ENCODE measurements at regions not wholly inside any gene's neighbourhood (a gene's known extent, or its start where the extent isn't known, plus 50 kb on each side); places are given as distances from the start of the nearest gene placed in this dataset.
"Not testable (repeated sequence)": the region's sequence is repeated elsewhere in the genome, so short reads cannot be mapped to it uniquely, and the experiment has no call there.

DNA sequence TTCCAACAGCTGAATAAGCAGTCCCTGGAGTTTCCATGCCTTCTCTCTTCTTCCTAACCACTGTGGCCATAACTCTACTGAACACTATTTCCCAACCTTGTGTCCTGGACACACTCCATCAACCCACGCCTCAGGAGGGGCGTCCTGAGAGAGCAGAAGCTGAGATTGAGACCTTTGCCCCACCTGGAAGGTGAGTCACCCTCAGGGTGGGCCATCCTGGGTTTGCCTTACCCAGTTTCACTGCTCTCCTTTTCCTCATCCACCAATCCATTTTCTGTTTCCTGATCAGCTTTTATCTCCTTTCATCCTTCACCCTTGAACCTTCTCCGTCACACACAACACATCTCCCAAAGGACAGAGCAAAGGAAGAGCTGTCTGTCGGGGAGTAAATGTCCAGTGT lies 91.4 kb downstream of the TMEM130 start:
- DNase-seq: no peak

DNA sequence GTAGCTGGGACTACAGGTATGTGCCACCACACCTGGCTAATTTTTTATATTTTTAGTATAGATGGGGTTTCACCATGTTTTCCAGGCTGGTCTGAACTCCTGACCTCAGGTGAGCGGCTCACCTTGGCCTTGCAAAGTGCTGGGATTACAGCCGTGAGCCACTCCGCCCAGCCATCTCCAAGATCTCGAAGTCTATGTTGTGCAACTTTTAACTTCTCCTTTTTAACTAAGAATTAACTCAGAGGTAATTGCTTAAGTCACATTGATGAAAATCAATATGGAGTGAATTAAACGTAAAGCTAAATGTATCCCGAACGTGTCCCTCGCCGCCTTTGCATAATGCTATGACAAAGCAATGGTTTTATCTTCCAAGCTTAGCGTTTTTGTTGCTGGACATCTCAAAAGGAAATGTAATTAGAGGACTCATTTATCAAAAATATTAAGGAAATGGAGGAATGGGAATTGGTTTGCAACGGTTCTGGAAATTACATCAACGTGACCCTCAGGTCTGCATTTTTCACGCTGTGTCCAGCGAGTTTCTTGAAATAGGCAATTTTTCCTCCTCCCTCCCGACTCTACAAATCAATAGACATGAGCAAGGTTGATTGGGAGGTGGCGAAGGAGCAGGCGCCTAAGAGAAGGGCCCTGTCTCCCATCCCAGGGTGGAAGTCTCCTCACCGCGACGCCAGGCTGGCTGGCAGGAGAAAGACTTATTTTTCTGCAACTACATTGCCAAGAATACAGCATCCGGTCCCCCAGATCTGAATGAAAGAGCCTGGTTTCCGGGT lies 89.8 kb downstream of the TMEM130 start:
- no peak for DNase-seq

DNA sequence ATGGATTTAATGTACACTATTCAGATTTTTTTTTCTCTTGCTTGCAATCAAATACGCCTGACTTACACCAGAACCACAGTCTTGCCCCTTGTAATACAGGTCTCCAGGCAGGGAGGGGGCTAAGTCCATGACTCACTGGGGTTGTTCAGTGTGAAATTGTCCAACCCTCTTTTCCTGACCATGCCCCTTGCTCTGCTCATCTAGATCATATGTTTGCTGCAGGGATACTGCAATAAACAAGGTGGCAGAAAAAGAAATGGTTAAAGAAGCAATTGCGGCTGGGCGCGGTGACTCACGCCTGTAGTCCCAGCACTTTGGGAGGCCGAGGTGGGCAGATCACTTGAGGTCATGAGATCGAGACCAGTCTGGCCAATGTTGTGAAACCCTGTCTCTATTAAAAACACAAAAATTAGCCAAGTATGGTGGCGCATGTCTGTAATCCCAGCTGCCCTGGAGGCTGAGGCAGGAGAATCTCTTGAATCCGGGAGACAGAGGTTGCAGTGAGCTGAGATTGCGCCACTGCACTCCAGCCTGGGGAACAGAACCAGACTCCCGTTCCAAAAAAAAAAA lies 85.5 kb downstream of the TMEM130 start:
- DNase-seq: no peak

DNA sequence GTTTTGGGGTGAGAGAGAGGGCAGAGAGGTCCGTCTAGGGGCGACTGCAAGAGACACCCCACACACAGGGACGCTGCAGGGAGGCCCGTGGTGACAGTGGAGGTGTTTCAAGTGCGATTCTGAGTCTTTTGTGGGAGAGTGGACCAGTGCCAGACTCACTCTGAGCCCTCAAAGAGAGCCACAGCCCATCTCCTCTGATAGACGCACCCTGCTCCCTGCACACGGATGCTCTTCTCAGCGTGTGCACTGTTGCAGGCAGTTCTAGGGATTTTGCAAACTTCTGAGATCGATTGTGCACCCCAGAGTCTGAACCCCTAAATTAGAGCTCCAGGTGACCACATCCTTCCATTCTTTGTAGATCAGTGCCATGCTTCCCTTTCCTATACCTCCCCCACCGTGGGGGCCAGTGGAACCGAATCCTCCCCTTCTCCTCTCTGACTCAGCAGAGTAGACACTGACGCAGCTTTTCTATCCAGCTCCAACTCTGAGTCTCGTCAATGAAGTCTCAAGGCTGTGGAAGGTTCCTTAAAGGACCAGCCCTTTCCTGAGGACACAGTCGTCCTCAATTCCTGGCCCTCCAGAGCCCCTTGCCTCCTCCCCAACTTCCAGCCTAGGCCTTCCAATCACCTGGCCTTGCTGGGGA lies 83.8 kb downstream of the TMEM130 start:
- no peak for DNase-seq

DNA sequence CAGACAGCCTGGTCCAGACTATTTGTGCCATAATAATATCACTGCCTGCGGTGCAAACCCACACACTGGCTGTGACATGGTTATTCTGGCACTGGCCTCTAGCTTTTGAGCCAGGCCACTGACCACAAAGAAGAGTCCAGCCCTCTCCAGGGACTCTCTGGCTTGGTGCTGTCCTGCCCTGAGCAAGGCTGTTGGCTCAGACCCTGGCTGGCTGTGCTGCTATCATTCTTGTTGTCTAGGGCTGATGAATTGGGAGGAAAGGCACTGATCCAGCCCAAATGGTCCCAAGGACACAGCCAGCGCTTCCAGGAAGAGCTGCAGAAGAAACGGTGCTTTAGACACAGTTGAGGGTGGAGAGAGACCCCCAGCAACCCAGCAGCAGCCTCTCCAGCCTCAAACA lies 80.8 kb downstream of the TMEM130 start:
- DNase-seq: no peak

DNA sequence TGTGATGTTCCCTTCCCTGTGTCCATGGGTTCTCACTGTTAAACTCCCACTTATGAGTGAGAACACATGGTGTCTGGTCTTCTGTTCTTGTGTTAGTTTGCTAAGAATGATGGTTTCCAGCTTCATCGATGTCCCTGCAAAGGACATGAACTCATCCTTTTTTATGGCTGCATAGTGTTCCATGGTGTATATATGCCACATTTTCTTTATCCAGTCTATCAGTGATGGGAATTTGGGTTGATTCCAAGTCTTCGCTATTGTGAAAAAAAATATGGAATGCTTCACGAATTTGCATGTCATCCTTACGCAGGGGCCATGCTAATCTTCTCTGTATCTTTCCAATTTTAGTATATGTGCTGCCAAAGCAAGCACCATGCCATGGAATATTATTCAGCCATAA lies 75.4 kb downstream of the TMEM130 start:
- not testable (repeated sequence) for DNase-seq

DNA sequence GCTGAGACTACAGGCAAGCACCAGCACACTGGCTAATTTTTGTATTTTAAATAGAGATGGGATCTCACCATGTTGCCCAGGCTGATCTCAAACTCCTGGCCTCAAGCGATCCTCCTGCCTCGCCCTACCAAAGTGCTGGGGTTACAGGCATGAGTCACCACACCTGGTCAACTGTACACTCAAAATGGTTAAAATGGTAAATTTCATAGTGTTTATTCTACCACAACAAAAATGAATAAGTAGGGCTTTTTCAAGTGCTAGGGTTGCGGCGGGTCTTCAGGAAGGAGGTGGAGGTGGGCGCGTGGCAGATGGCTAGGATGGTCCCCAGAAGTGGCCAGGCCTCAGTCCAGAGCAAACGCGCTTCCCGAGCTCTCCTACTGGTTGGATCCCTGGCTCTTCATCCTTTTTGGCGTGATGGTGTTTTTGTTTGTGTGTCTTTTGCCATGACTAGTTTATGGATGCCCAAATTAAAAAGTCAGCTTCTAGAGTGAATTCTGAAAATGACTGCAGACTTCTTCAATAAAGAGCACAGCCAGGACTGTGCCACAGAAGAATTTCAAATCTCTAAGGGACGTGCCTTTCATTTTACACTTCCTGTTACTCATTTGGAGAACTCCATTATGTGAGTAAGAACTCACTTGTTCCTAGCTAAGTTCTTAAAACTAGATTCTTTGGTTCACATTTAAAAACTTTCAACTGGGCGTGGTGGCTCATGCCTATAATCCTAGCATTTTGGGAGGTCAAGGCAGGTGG lies 73.9 kb downstream of the TMEM130 start:
- no peak for DNase-seq

All from NCI-H1105 treated with DMSO at 0.1 percent for 48 hours (cell line).